ENCODE measurements at regions not wholly inside any gene's neighbourhood (a gene's known extent, or its start where the extent isn't known, plus 50 kb on each side); places are given as distances from the start of the nearest gene placed in this dataset.

- no peak for TF ChIP-seq HMGXB3 (CRISPR knock-in tag; IDR thresholded peaks at IDR 0.05; ENCODE audit: borderline replicate concordance)
- TF ChIP-seq ZNF629 (CRISPR knock-in tag; conservative IDR thresholded peaks at IDR 0.05) = no peak
- peak; percentile 53; the same call in 1 of the 2 replicates for TF ChIP-seq HOMEZ (CRISPR knock-in tag; IDR thresholded peaks at IDR 0.05; ENCODE audit: low read depth)
- peak; percentile 98 for TF ChIP-seq TEAD3 (CRISPR knock-in tag; optimal IDR thresholded peaks at IDR 0.05; ENCODE audit: borderline replicate concordance)
- no peak for TF ChIP-seq ZSCAN25 (CRISPR knock-in tag; IDR thresholded peaks at IDR 0.05)
- TF ChIP-seq PBX2 (CRISPR knock-in tag; IDR thresholded peaks at IDR 0.05) = no peak
- TF ChIP-seq ZNF619 (CRISPR knock-in tag; IDR thresholded peaks at IDR 0.05) = no peak
- peak; percentile 41; the same call in 1 of the 2 replicates for TF ChIP-seq MED1 (CRISPR knock-in tag; IDR thresholded peaks at IDR 0.05)
- no peak for TF ChIP-seq IRF9 (CRISPR knock-in tag; IDR thresholded peaks at IDR 0.05; ENCODE audit: borderline replicate concordance)
- no peak for TF ChIP-seq ZNF580 (CRISPR knock-in tag; IDR thresholded peaks at IDR 0.05; ENCODE audit: borderline replicate concordance, low read depth)
- no peak for TF ChIP-seq ZZZ3 (CRISPR knock-in tag; IDR thresholded peaks at IDR 0.05; ENCODE audit: borderline replicate concordance)
- TF ChIP-seq ETV5 (CRISPR knock-in tag; IDR thresholded peaks at IDR 0.05; ENCODE audit: borderline replicate concordance) = no peak
- TF ChIP-seq ZBTB25 (CRISPR knock-in tag; IDR thresholded peaks at IDR 0.05) = no peak
- no peak for TF ChIP-seq MZF1 (CRISPR knock-in tag; IDR thresholded peaks at IDR 0.05; ENCODE audit: borderline replicate concordance)
- TF ChIP-seq KDM5B (CRISPR knock-in tag; IDR thresholded peaks at IDR 0.05; ENCODE audit: borderline replicate concordance) = no peak
- no peak for TF ChIP-seq GTF3A (CRISPR knock-in tag; conservative IDR thresholded peaks at IDR 0.05)
- no peak for TF ChIP-seq ZNF574 (CRISPR knock-in tag; IDR thresholded peaks at IDR 0.05)
Measured at GRCh38 chr4:67014592-67014991, 530.7 kb downstream of the CENPC start (continued).

All from HepG2 (cell line).